GM23338 (cell line): ENCODE measurements at regions not wholly inside any gene's neighbourhood (a gene's known extent, or its start where the extent isn't known, plus 50 kb on each side); places are given as distances from the start of the nearest gene placed in this dataset.

Experiments used
- ATAC-seq: fragments of 200-7000 bp; cut with Tn5 transposase; 3 replicates; pipeline ENCODE4 v1.9.1; 2020
- DNase-seq: peaks from one replicate; pipeline ENCODE4 v3.0.0-alpha.2; 2015; ENCODE audit warnings: low spot score
- H2AFZ ChIP-seq: fragments of 200-600 bp; sonication (generic); 2 replicates; pipeline ENCODE4 v1.8.0; 2016; ENCODE audit warnings: antibody characterized with exemption, mild to moderate bottlenecking, moderate library complexity
- H3F3A ChIP-seq: fragments of 200-600 bp; sonication (generic); replicated peaks from 2 replicates; pipeline ENCODE4 v1.8.0; 2017; ENCODE audit warnings: antibody characterized with exemption, mixed run types, low read depth
- H3K27ac ChIP-seq: fragments of 200-600 bp; sonication (generic); 2 replicates; pipeline ENCODE4 v1.6.1; 2016; ENCODE audit warnings: low read depth
- H3K27me3 ChIP-seq: fragments of 200-600 bp; sonication (generic); 2 replicates; pipeline ENCODE4 v1.8.0; 2016; ENCODE audit warnings: mild to moderate bottlenecking, mixed run types, moderate library complexity; ENCODE audit not compliant: insufficient read depth
- H3K36me3 ChIP-seq: fragments of 200-600 bp; sonication (generic); 2 replicates; pipeline ENCODE4 v1.8.0; 2016; ENCODE audit warnings: mild to moderate bottlenecking; ENCODE audit not compliant: insufficient read depth
- H3K4me1 ChIP-seq: fragments of 200-600 bp; sonication (generic); 2 replicates; pipeline ENCODE4 v1.8.0; 2016; ENCODE audit warnings: mild to moderate bottlenecking, moderate library complexity; ENCODE audit not compliant: insufficient read depth
- H3K4me2 ChIP-seq: fragments of 200-600 bp; sonication (generic); 2 replicates; pipeline ENCODE4 v1.7.1; 2017; ENCODE audit warnings: mixed run types
- H3K4me3 ChIP-seq: fragments of 200-600 bp; sonication (generic); 2 replicates; pipeline ENCODE4 v1.6.1; 2016; ENCODE audit warnings: mixed run types
- H3K79me2 ChIP-seq: fragments of 200-600 bp; sonication (generic); replicated peaks from 2 replicates; pipeline ENCODE4 v1.8.0; 2017; ENCODE audit warnings: mild to moderate bottlenecking; ENCODE audit not compliant: insufficient read depth
- H3K9me2 ChIP-seq: fragments of 200-600 bp; sonication (generic); 2 replicates; pipeline ENCODE4 v1.8.0; 2017; ENCODE audit not compliant: insufficient read depth
- H4K20me1 ChIP-seq: fragments of 200-600 bp; sonication (generic); replicated peaks from 2 replicates; pipeline ENCODE4 v1.8.0; 2017; ENCODE audit warnings: mild to moderate bottlenecking; ENCODE audit not compliant: insufficient read depth
- H3K27ac Mint-ChIP-seq: 2 replicates; pipeline ENCODE4 v1.8.0; 2020; ENCODE audit warnings: inconsistent platforms, mild to moderate bottlenecking, moderate library complexity, mixed read lengths
- H3K27me3 Mint-ChIP-seq: 3 replicates; pipeline ENCODE4 v1.8.0; 2022; ENCODE audit warnings: low read depth, mild to moderate bottlenecking, moderate library complexity, mixed read lengths, inconsistent platforms; ENCODE audit not compliant: insufficient read depth, poor library complexity
- H3K36me3 Mint-ChIP-seq: 3 replicates; pipeline ENCODE4 v1.8.0; 2021; ENCODE audit warnings: low read depth, mild to moderate bottlenecking, inconsistent platforms, moderate library complexity, mixed read lengths
- H3K4me1 Mint-ChIP-seq: 3 replicates; pipeline ENCODE4 v1.8.0; 2020; ENCODE audit warnings: mild to moderate bottlenecking, inconsistent platforms, mixed read lengths
- H3K4me3 Mint-ChIP-seq: 3 replicates; pipeline ENCODE4 v1.8.0; 2021; ENCODE audit warnings: moderate library complexity, mild to moderate bottlenecking, inconsistent platforms, mixed read lengths
- H3K9me3 Mint-ChIP-seq: 3 replicates; pipeline ENCODE4 v1.8.0; 2020; ENCODE audit warnings: moderate library complexity, mild to moderate bottlenecking, inconsistent platforms, mixed read lengths
- CREB1 ChIP-seq: fragments of 250-450 bp; sonication (Bioruptor Pico); IDR thresholded peaks from 2 replicates; pipeline ENCODE4 v1.5.0; 2020; ENCODE audit warnings: low read depth, mild to moderate bottlenecking, moderate library complexity
- EZH2phosphoT487 ChIP-seq: fragments of 200-600 bp; sonication (generic); IDR thresholded peaks from one replicate; pipeline ENCODE4 v1.8.1; 2018; ENCODE audit warnings: antibody characterized with exemption; ENCODE audit not compliant: unreplicated experiment
- NANOG ChIP-seq: IDR thresholded peaks from 2 replicates; pipeline ENCODE4 v1.6.1; 2016; ENCODE audit warnings: antibody characterized with exemption, borderline replicate concordance
- POLR2AphosphoS5 ChIP-seq: IDR thresholded peaks from 2 replicates; pipeline ENCODE4 v1.6.1; 2016; ENCODE audit warnings: antibody characterized with exemption, low read depth
- STAT1 ChIP-seq: IDR thresholded peaks from one replicate; pipeline ENCODE4 v1.6.1; 2016; ENCODE audit warnings: antibody characterized with exemption; ENCODE audit not compliant: unreplicated experiment
- ZNF331 ChIP-seq: fragments of 250-450 bp; sonication (Bioruptor Pico); IDR thresholded peaks from 2 replicates; pipeline ENCODE4 v1.5.0; 2020; ENCODE audit warnings: low read depth, mild to moderate bottlenecking, moderate library complexity
- TF ChIP-seq, protein P1 (sequence below): IDR thresholded peaks from one replicate; pipeline ENCODE4 v1.6.1; 2018; ENCODE audit warnings: antibody characterized with exemption; ENCODE audit not compliant: unreplicated experiment
- TF ChIP-seq, protein P2 (sequence below), 2 experiments: fragments of 200-600 bp in 1 of 2; sonication (generic) in 1 of 2; conservative IDR thresholded peaks; 2 replicates each; pipeline versions ENCODE4 v1.5.1 to v1.6.1; 2016 to 2017; ENCODE audit warnings: antibody characterized with exemption in 2 of 2, low read depth in 2 of 2, mild to moderate bottlenecking in 2 of 2, moderate library complexity in 1 of 2
- TF ChIP-seq, protein P3 (sequence below): IDR thresholded peaks from 2 replicates; pipeline ENCODE4 v1.6.1; 2016; ENCODE audit warnings: antibody characterized with exemption

DNA sequence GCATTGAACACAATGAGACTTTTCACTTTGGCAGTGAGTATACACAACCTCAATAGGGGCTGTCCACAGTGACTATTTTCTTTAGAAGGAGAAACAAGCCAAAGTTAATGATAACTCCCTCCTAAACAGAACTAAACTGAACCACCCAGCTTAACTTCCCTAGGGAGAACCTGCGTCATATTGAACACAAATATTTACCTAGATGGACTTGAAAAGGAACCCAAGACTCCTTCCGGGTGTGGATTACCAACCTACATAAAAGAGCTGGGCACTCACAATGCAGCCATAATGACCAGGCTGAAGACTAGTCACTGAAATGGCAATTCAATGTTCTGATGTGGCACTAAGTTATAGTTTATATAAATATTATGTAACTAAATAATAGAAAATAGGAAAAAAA is 160.6 kb downstream of the IBTK start (continued):
- TF ChIP-seq ZNF331 (CRISPR knock-in tag), result no peak
- no peak for TF ChIP-seq POLR2AphosphoS5
- no peak for TF ChIP-seq EZH2phosphoT487
- TF ChIP-seq, protein P1, sequence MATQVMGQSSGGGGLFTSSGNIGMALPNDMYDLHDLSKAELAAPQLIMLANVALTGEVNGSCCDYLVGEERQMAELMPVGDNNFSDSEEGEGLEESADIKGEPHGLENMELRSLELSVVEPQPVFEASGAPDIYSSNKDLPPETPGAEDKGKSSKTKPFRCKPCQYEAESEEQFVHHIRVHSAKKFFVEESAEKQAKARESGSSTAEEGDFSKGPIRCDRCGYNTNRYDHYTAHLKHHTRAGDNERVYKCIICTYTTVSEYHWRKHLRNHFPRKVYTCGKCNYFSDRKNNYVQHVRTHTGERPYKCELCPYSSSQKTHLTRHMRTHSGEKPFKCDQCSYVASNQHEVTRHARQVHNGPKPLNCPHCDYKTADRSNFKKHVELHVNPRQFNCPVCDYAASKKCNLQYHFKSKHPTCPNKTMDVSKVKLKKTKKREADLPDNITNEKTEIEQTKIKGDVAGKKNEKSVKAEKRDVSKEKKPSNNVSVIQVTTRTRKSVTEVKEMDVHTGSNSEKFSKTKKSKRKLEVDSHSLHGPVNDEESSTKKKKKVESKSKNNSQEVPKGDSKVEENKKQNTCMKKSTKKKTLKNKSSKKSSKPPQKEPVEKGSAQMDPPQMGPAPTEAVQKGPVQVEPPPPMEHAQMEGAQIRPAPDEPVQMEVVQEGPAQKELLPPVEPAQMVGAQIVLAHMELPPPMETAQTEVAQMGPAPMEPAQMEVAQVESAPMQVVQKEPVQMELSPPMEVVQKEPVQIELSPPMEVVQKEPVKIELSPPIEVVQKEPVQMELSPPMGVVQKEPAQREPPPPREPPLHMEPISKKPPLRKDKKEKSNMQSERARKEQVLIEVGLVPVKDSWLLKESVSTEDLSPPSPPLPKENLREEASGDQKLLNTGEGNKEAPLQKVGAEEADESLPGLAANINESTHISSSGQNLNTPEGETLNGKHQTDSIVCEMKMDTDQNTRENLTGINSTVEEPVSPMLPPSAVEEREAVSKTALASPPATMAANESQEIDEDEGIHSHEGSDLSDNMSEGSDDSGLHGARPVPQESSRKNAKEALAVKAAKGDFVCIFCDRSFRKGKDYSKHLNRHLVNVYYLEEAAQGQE, result no peak
- TF ChIP-seq NANOG, result no peak

DNA sequence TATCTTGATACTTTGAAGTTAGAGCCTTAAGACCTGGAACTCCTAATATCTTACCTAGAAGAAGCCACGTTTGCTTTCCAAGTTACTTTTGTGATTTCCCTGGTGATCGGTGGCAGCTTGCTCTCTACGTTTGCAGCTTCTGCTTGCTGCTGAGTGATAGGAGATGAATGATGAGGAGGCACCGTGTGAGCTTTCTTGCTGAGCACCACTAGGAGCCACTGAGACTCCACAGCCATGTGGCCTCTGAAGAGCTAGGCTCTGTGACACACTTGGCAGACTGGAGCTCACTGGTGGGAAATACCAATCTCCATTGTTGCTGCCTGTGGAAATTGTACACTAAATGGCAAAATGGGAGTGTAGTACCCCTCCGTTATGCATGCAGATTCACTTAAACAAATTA is 161.8 kb downstream of the IBTK start:
- DNase-seq (peak; percentile 32), ATAC-seq (peak; percentile 83)
- Mint-ChIP-seq H3K36me3 (no peaks in the 10 kb centered on the region), H3K4me3 (no peak overlapping the region), H3K27ac (no peak overlapping the region), H3K9me3 (no peaks in the 10 kb centered on the region), H3K27me3 (no peaks in the 10 kb centered on the region), H3K4me1 (peaks cover 5% of the 10 kb centered on the region; the same call in 2 of the 3 replicates)
- no peaks in the 10 kb centered on the region for H3K27me3 ChIP-seq
- no peaks in the 10 kb centered on the region for H4K20me1 ChIP-seq
- no peak overlapping the region for H3K4me2 ChIP-seq
- 0 out of 2 replicates have a peak, but pooled peaks cover 3% of the 10 kb centered on the region for H3K9me2 ChIP-seq
- H3K79me2 ChIP-seq, result no peaks in the 10 kb centered on the region
- H3K36me3 ChIP-seq, result no peaks in the 10 kb centered on the region
- H3K4me1 ChIP-seq, result no peaks in the 10 kb centered on the region
- H3F3A ChIP-seq, result no peaks in the 10 kb centered on the region
- H2AFZ ChIP-seq, result no peak overlapping the region
- H3K27ac ChIP-seq, result no peak overlapping the region
- TF ChIP-seq, protein P2, sequence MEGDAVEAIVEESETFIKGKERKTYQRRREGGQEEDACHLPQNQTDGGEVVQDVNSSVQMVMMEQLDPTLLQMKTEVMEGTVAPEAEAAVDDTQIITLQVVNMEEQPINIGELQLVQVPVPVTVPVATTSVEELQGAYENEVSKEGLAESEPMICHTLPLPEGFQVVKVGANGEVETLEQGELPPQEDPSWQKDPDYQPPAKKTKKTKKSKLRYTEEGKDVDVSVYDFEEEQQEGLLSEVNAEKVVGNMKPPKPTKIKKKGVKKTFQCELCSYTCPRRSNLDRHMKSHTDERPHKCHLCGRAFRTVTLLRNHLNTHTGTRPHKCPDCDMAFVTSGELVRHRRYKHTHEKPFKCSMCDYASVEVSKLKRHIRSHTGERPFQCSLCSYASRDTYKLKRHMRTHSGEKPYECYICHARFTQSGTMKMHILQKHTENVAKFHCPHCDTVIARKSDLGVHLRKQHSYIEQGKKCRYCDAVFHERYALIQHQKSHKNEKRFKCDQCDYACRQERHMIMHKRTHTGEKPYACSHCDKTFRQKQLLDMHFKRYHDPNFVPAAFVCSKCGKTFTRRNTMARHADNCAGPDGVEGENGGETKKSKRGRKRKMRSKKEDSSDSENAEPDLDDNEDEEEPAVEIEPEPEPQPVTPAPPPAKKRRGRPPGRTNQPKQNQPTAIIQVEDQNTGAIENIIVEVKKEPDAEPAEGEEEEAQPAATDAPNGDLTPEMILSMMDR (conservative IDR thresholded peaks at IDR 0.05; ENCODE audit: low read depth in 2 of 2), result peak in 1 of 2 experiments; percentile 52; a peak in 2 of 4 replicates
- no peak for TF ChIP-seq POLR2AphosphoS5
- TF ChIP-seq STAT1, result no peak
- no peak for TF ChIP-seq NANOG
- H3K4me3 ChIP-seq, result no peak overlapping the region

DNA sequence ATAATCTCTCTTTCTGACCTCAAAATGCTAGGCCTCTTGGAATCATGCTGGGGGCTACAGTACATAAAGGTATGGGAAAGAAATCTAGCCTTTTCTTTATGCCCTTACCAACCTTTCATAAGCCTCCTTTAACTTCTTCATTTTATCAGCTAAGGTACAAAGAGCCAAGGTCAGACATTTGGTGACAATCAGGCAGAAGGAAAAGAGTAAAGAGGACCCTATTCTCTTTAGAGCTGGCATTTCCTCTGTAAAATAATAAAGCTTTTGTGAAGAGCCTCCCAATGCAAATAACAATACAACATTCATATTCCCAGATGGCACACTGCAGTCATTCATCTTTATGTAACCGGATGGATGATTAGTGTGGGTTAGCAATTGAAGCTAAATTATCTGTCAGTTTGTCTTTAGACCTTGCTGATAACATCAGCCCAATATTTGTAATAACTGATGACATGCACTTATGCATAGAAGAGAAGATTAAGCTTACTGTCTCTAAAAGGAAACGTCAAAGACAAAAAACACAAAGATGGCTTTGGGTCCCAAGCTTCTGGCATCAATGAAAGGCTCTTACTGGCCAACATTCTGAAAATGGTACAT is 163.1 kb downstream of the IBTK start:
- Histone ChIP-seq H3K27me3 (no peaks in the 10 kb centered on the region), H3K9me2 (0 out of 2 replicates have a peak, but pooled peaks cover 3% of the 10 kb centered on the region), H3K27ac (no peak overlapping the region), H3K4me1 (no peaks in the 10 kb centered on the region), H3K4me3 (no peak overlapping the region), H4K20me1 (no peaks in the 10 kb centered on the region), H2AFZ (no peak overlapping the region), H3F3A (no peaks in the 10 kb centered on the region), H3K79me2 (no peaks in the 10 kb centered on the region), H3K4me2 (no peak overlapping the region), H3K36me3 (no peaks in the 10 kb centered on the region)
- Mint-ChIP-seq H3K36me3 (no peaks in the 10 kb centered on the region), H3K4me1 (peaks cover 5% of the 10 kb centered on the region; the same call in 2 of the 3 replicates), H3K9me3 (no peaks in the 10 kb centered on the region), H3K27me3 (no peaks in the 10 kb centered on the region), H3K4me3 (no peak overlapping the region), H3K27ac (no peak overlapping the region)
- ATAC-seq (no peak), DNase-seq (no peak)
- TF ChIP-seq, protein P1, result no peak
- no peak for TF ChIP-seq EZH2phosphoT487
- TF ChIP-seq, protein P3, sequence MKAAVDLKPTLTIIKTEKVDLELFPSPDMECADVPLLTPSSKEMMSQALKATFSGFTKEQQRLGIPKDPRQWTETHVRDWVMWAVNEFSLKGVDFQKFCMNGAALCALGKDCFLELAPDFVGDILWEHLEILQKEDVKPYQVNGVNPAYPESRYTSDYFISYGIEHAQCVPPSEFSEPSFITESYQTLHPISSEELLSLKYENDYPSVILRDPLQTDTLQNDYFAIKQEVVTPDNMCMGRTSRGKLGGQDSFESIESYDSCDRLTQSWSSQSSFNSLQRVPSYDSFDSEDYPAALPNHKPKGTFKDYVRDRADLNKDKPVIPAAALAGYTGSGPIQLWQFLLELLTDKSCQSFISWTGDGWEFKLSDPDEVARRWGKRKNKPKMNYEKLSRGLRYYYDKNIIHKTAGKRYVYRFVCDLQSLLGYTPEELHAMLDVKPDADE, result no peak
- TF ChIP-seq, protein P2 (conservative IDR thresholded peaks at IDR 0.05; ENCODE audit: low read depth in 2 of 2), result no peak
- no peak for TF ChIP-seq STAT1
- TF ChIP-seq CREB1 (CRISPR knock-in tag), result no peak
- TF ChIP-seq ZNF331 (CRISPR knock-in tag), result no peak
